ENCODE measurements at regions not wholly inside any gene's neighbourhood (a gene's known extent, or its start where the extent isn't known, plus 50 kb on each side); places are given as distances from the start of the nearest gene placed in this dataset.

DNA sequence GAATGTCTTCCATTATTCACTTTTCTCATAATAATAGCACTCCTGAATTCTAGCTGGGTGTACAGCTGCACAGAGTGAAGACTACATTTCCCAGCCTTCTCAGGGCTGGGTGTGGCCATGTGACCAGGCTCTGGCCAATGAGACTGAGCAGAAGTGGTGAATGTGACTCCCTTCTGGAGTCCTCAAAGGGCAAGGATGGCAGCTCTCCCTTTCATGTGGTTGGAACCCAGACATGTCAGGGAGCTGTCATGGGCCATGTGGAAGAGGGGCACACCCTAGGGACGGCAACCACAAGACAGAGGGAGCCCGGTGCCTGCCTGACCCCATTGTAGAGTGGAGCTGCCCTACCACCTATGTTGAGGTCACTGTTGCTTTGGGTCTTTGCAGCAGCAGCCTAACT, 312.8 kb upstream of the SULF2 start:
- no peaks in the 10 kb centered on the region for H3K27me3 ChIP-seq
- no peaks in the 10 kb centered on the region for H3K36me3 ChIP-seq
- TF ChIP-seq, protein P1, sequence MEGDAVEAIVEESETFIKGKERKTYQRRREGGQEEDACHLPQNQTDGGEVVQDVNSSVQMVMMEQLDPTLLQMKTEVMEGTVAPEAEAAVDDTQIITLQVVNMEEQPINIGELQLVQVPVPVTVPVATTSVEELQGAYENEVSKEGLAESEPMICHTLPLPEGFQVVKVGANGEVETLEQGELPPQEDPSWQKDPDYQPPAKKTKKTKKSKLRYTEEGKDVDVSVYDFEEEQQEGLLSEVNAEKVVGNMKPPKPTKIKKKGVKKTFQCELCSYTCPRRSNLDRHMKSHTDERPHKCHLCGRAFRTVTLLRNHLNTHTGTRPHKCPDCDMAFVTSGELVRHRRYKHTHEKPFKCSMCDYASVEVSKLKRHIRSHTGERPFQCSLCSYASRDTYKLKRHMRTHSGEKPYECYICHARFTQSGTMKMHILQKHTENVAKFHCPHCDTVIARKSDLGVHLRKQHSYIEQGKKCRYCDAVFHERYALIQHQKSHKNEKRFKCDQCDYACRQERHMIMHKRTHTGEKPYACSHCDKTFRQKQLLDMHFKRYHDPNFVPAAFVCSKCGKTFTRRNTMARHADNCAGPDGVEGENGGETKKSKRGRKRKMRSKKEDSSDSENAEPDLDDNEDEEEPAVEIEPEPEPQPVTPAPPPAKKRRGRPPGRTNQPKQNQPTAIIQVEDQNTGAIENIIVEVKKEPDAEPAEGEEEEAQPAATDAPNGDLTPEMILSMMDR (IDR thresholded peaks at IDR 0.05), result no peak
- H3K4me1 ChIP-seq, result no peaks in the 10 kb centered on the region
- intact Hi-C loops (cut with DNase I), result no loop called here
- DNase-seq, result no peak
- H3K27ac ChIP-seq, result no peak overlapping the region
- no peaks in the 10 kb centered on the region for H3K9me3 ChIP-seq
- no peak for ATAC-seq
- no peak overlapping the region for H3K4me3 ChIP-seq

DNA sequence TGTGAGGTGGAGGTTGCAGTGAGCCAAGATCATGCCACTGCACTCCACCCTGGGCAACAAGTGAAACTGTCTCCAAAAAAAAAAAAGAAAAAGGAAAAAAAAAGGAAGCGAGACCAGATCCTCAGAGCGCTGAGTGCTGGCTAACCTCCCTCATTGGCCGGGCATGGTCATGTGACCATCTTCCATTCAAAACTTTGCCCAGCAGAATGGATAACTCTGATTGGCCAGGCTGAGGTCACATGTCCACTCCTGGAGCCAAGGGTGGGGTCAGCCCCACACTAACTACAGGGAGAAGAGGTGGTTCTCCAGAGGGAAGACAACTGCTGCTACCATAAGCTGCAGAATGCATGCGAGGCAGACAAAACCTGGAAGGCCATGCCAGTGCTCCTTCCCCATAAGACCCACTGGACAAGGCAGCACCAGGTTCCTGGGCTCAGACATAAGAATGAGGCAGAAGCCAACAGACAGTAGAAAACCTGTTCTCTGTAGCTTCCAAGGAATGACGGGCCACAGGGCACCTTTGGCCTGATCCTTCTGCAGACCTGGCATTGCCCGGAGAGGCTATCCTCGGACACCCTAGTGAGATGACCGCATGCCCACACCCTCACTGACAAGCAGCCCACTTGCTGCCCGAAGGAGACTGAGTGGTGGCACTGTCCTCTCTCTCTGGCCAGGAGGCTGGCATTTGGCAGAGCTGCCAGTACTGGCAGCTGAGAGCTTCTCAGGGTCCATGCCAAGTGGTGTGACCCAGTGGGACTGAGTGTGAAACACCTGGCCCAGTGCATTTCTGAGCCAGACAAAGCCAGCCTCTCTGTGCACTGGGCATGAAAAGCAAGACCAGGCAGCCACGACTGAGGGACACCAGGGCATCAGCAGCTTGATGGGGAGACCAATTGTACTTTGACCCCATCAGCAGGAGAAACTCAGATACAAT, 311.9 kb upstream of the SULF2 start:
- TF ChIP-seq, protein P1 (IDR thresholded peaks at IDR 0.05), result no peak
- intact Hi-C loops (cut with DNase I), result no loop called here
- Histone ChIP-seq H3K4me3 (no peak overlapping the region), H3K36me3 (no peaks in the 10 kb centered on the region), H3K9me3 (no peaks in the 10 kb centered on the region), H3K4me1 (no peaks in the 10 kb centered on the region), H3K27me3 (no peaks in the 10 kb centered on the region), H3K27ac (no peak overlapping the region)
- DNase-seq (no peak), ATAC-seq (no peak)

DNA sequence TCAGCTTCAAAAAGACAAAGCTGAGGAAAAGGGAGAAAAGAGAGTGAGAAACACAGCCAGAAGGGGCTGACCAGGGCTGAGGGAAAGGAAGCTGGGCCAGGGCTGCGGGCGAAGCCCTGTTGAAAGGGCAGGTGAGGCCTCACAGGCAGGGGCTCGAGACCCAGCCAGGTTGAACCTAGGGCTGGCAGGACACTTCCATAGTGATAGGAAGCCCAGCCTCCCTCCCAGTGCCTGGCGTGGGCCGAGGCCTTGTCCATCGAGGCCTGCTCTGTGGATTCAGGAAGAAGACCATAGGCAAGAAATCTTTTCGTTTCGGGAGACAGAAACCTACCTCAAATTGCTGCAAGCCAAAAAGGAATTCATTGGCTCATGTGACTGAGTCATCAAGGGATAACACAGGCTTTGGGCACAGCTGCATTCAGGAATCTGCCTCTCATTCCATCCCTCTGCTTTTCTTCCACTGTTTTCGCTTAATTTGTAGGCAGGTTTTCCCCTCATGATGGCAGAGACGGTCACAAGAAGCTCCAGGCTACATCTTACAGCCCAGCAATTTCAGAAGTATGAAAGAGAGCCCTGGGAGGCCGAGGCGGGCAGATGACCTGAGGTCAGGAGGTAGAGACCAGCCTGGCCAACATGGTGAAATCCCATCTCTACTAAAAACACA, 311.1 kb upstream of the SULF2 start:
- ATAC-seq (no peak), DNase-seq (no peak)
- no peaks in the 10 kb centered on the region for H3K27me3 ChIP-seq
- TF ChIP-seq, protein P1 (IDR thresholded peaks at IDR 0.05), result no peak
- no peak overlapping the region for H3K4me3 ChIP-seq
- no peaks in the 10 kb centered on the region for H3K4me1 ChIP-seq
- intact Hi-C loops (cut with DNase I), result no loop called here
- H3K9me3 ChIP-seq, result no peaks in the 10 kb centered on the region
- no peak overlapping the region for H3K27ac ChIP-seq
- no peaks in the 10 kb centered on the region for H3K36me3 ChIP-seq

DNA sequence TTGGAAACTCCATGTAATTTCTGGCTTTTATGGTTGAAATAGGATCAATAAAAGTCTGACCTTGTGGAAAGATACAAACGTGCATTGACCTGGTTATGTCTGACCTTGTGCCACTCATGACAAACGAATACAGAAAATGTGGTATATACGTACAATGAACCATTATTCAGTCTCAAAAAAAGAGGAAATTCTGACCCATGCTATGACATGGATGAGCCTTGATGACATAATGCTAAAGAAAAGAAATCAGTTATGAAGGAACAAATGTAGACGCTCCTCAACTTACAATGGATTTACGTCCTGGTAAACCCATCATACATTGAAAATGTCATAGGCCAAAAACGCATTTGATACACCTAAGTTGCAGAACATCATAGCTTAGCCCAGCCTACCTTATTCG, 309.7 kb upstream of the SULF2 start:
- TF ChIP-seq, protein P1 (IDR thresholded peaks at IDR 0.05), result no peak
- H3K36me3 ChIP-seq, result no peaks in the 10 kb centered on the region
- no peaks in the 10 kb centered on the region for H3K9me3 ChIP-seq
- H3K27ac ChIP-seq, result no peak overlapping the region
- H3K4me3 ChIP-seq, result no peak overlapping the region
- H3K27me3 ChIP-seq, result peaks cover 0 to 9% of the 10 kb centered on the region in 2 donors
- intact Hi-C loops (cut with DNase I), result no loop called here
- ATAC-seq, result no peak
- no peak for DNase-seq
- H3K4me1 ChIP-seq, result no peaks in the 10 kb centered on the region

DNA sequence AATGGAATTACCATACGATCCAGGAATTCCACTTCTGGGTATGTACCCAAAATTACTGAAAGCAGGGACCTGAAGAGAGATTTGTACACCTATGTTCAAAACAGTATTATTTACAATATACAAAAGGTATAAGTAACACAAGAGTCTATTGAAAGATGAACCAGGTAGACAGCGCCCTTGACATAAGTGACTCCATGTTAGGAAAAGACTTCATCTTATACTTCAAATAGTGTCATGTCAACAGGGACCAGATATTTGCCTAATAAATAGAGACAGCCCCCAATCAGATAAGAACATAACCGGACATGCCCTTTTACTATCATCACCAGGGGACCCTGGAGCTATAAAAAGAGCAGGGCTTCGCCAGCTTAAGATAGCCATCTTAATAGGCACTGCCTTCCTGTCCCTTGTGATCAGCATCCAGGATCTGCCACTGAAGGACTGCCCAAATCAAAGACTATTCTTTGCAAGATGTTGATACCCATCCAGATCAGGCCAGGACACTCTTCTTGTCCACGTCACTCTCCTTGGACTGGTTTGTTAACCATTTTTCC, 309.0 kb upstream of the SULF2 start:
- no peaks in the 10 kb centered on the region for H3K36me3 ChIP-seq
- DNase-seq (no peak), ATAC-seq (no peak)
- no peak overlapping the region for H3K27ac ChIP-seq
- intact Hi-C loops (cut with DNase I), result no loop called here
- H3K9me3 ChIP-seq, result no peaks in the 10 kb centered on the region
- no peak overlapping the region for H3K4me3 ChIP-seq
- no peaks in the 10 kb centered on the region for H3K4me1 ChIP-seq
- H3K27me3 ChIP-seq, result peaks cover 0 to 9% of the 10 kb centered on the region in 2 donors
- TF ChIP-seq, protein P1 (IDR thresholded peaks at IDR 0.05), result no peak
